SK-N-DZ (cell line): ENCODE measurements at regions not wholly inside any gene's neighbourhood (a gene's known extent, or its start where the extent isn't known, plus 50 kb on each side); places are given as distances from the start of the nearest gene placed in this dataset.

Source experiments
- DNase-seq: peaks from one replicate; pipeline ENCODE4 v3.0.0-alpha.2; 2015; ENCODE audit warnings: low spot score

DNA sequence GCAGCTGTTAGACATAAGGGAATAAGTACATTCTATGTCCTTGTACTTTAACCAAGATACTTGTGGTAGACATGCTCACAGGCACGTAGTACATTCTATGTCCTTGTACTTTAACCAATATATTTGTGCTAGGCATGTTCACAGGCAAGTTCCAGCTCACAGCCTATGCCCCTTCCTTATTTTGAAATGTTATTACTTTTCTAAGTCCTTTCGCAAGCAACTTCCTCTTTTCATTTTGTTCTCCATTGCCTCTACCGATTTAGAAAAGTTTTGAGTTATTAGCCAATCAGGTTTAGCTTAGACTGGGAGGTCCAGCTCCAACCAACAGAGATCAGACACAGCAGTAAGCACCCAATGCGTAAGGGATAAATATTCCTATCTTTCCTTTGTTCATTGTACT is 60.1 kb upstream of the NUDT7 start:
- DNase-seq = no peak

DNA sequence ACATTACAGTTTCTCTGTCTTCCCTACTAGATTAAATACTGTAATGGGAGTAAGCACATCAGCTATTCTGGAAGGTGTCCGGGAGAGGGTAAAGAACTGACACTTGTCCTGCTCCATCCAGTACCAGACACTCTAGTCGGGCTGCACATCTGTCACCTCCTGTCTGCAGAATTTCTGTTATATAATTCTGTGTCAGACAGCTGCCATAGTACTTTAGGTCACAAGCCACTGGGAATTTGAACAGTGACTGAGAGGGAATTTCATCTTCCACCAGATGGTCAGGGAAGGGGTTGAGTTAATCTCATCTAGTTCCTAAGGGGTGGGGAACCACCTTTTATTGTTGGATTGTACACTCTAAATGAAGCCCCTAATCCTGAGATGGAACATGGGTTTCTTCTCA is 58.6 kb upstream of the NUDT7 start:
- DNase-seq = no peak

DNA sequence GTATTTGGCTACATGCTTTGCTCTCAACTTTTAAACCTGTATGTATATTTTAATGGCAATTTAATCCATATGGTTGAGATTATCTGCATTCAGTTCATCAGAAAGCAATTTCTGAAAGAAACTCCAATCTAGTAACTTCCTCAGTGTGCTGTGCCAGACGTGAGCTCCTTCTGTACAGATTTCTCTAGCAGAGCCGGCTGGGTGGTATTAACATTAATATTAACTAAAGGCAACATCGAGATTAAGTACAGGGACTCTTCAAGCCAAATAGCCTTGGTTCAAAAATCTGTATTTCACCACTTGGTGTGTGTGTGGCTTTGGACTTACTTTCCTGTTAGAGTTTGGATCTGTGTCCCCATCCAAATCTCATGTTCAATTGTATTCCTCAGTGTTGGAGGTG is 55.5 kb upstream of the NUDT7 start:
- no peak for DNase-seq

DNA sequence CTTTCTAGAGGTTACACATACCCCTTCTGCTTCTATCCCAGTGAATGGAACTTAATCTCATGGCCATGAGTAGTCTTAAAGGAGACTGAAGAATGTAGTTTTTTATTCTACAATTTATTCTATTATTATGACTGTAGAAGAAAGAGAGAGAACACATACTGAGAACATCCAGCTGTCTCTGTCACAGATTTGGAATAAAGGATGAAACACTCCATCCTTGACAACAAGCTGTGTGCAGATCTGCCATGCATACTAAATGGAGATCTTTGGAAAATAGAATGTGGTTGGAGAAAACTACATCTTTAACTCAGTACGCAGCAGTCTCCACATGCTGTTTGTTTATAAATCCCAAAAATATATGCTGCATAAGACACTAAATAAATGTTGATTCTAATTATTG is 54.1 kb upstream of the NUDT7 start:
- no peak for DNase-seq

DNA sequence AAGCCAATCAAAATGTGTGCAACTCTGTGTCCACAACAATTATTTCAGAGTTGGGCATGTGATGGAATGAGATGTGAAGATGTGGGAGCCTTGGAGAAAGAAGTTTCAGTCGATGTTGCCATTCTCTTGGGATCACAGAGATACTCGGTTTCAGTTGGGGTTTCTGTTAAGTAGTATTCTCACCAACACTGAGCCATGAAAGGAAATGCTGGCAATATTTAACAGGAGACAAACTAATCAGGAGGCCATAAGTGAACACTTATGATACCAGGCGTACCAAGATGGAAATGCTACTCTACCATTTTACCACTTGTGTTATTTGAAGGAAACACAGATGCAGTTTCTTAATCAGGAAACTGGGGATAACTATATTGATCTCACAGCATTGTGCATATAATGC is 53.3 kb upstream of the NUDT7 start:
- no peak for DNase-seq
